HCT116 (cell line): ENCODE measurements at regions not wholly inside any gene's neighbourhood (a gene's known extent, or its start where the extent isn't known, plus 50 kb on each side); places are given as distances from the start of the nearest gene placed in this dataset.

Experiments used
- ATAC-seq: fragments of 200-7000 bp; cut with Tn5 transposase; 2 replicates; pipeline ENCODE4 v1.9.1; 2020; ENCODE audit warnings: mild to moderate bottlenecking, moderate library complexity
- BruUV-seq: library from RNA; stranded (reverse); fragments of 400-500 nt; replicated peaks from 2 replicates; lab custom pipeline; 2021; lab: Mats Ljungman, UMichigan
- CTCF ChIA-PET: fragments of 300-600 bp; sonication (Branson Sonifier 250); formaldehyde crosslinking; loops from one replicate; lab custom pipeline; 2021; ENCODE audit warnings: antibody characterized with exemption; lab: Charles Lee
- POLR2A ChIA-PET: fragments of 300-600, 350-600 bp; sonication (Branson Sonifier 250); formaldehyde crosslinking; loops from one replicate; lab custom pipeline; 2021; ENCODE audit warnings: antibody characterized with exemption; lab: Charles Lee
- RAD21 ChIA-PET, 2 experiments: fragments of 300-600 bp; sonication (Branson Sonifier 250); formaldehyde crosslinking; loops; one replicate each; lab custom pipeline; 2023; ENCODE audit warnings: low total read pairs in 2 of 2; ENCODE audit not compliant: uncharacterized antibody in 2 of 2, unreplicated experiment in 2 of 2, low non-redundant PET in 1 of 2; lab: Charles Lee
- DNase-seq: peaks from one replicate; pipeline ENCODE4 v3.0.0-alpha.2; 2010; ENCODE audit warnings: low read depth, low spot score
- H2AFZ ChIP-seq: fragments of 200-600 bp; shearing (Covaris generic), sonication (generic); 2 replicates; pipeline ENCODE4 v1.6.1; 2017; ENCODE audit warnings: low read depth, mixed run types, mixed read lengths, antibody characterized with exemption, low read length; ENCODE audit not compliant: poor library complexity, severe bottlenecking
- H3K27ac ChIP-seq: 2 replicates; pipeline ENCODE4 v1.5.1; 2012; ENCODE audit warnings: low read depth, low read length
- H3K27me3 ChIP-seq: fragments of 200-600 bp; sonication (generic); 2 replicates; pipeline ENCODE4 v1.6.1; 2016; ENCODE audit warnings: mixed run types, low read length, mixed read lengths; ENCODE audit not compliant: insufficient read depth
- H3K36me3 ChIP-seq, 2 experiments: fragments of 200-500 bp in 1 of 2; fragments of 200-600 bp in 1 of 2; sonication (Bioruptor generic) in 1 of 2; sonication (generic) in 1 of 2; 2 replicates each; pipeline versions ENCODE4 v1.5.1 to v1.6.1; 2014 to 2016; ENCODE audit warnings: low read length in 2 of 2, inconsistent platforms in 1 of 2, mixed read lengths in 1 of 2, mixed run types in 1 of 2; ENCODE audit not compliant: insufficient read depth in 2 of 2, control insufficient read depth in 1 of 2
- H3K4me1 ChIP-seq, 2 experiments: fragments of 200-600 bp in 1 of 2; sonication (generic) in 1 of 2; 2 replicates each; pipeline versions ENCODE4 v1.5.1 to v1.6.1; 2012 to 2017; ENCODE audit warnings: low read length in 2 of 2, inconsistent platforms in 1 of 2, mild to moderate bottlenecking in 1 of 2, mixed read lengths in 1 of 2, mixed run types in 1 of 2, moderate library complexity in 1 of 2; ENCODE audit not compliant: insufficient read depth in 2 of 2, control insufficient read depth in 1 of 2
- H3K4me2 ChIP-seq: fragments of 200-600 bp; sonication (generic); 2 replicates; pipeline ENCODE4 v1.6.1; 2017; ENCODE audit warnings: mixed run types, low read length, mixed read lengths
- H3K4me3 ChIP-seq, 2 experiments: fragments of 200-600 bp in 1 of 2; sonication (generic) in 1 of 2; replicated peaks in 1 of 2; 2 replicates each; pipeline ENCODE4 v1.5.1; 2011 to 2016; ENCODE audit warnings: low read length in 2 of 2, control low read depth in 1 of 2, low read depth in 1 of 2, mild to moderate bottlenecking in 1 of 2, mixed read lengths in 1 of 2, mixed run types in 1 of 2
- H3K79me2 ChIP-seq: fragments of 200-600 bp; sonication (generic); 2 replicates; pipeline ENCODE4 v1.6.1; 2017; ENCODE audit warnings: mild to moderate bottlenecking, mixed run types, low read length, moderate library complexity, mixed read lengths; ENCODE audit not compliant: insufficient read depth
- H3K9ac ChIP-seq: fragments of 200-600 bp; sonication (generic); 2 replicates; pipeline ENCODE4 v1.6.1; 2016; ENCODE audit warnings: low read length, mixed read lengths
- H3K9me2 ChIP-seq: fragments of 200-600 bp; sonication (generic), shearing (Covaris generic); 2 replicates; pipeline ENCODE4 v1.6.1; 2017; ENCODE audit warnings: mixed run types, mild to moderate bottlenecking, moderate library complexity; ENCODE audit not compliant: insufficient read depth
- H3K9me3 ChIP-seq, 2 experiments: fragments of 200-500 bp in 1 of 2; fragments of 200-600 bp in 1 of 2; sonication (Bioruptor generic) in 1 of 2; sonication (generic) in 1 of 2; 2 replicates each; pipeline ENCODE4 v1.6.1; 2014 to 2017; ENCODE audit warnings: low read length in 2 of 2, mixed read lengths in 2 of 2, inconsistent platforms in 1 of 2, low read depth in 1 of 2, mild to moderate bottlenecking in 1 of 2, mixed run types in 1 of 2, moderate library complexity in 1 of 2; ENCODE audit not compliant: control insufficient read depth in 1 of 2, insufficient read depth in 1 of 2
- H4K20me1 ChIP-seq: fragments of 200-600 bp; sonication (generic), shearing (Covaris generic); 2 replicates; pipeline ENCODE4 v1.6.1; 2017; ENCODE audit warnings: mixed run types, mild to moderate bottlenecking, moderate library complexity; ENCODE audit not compliant: insufficient read depth
- ELF1 ChIP-seq: IDR thresholded peaks from 2 replicates; pipeline ENCODE4 v1.6.1; 2012; ENCODE audit warnings: low read depth, borderline replicate concordance
- EZH2 ChIP-seq: fragments of 200-600 bp; sonication (generic); IDR thresholded peaks from 2 replicates; pipeline ENCODE4 v1.6.1; 2017; ENCODE audit warnings: antibody characterized with exemption, mixed run types
- FOSL1 ChIP-seq: IDR thresholded peaks from 2 replicates; pipeline ENCODE4 v1.6.1; 2012; ENCODE audit warnings: low read depth
- POLR2AphosphoS5 ChIP-seq: IDR thresholded peaks from 2 replicates; pipeline ENCODE4 v1.6.1; 2011; ENCODE audit warnings: mild to moderate bottlenecking, low read depth, low read length, moderate library complexity
- YY1 ChIP-seq: IDR thresholded peaks from 2 replicates; pipeline ENCODE4 v1.6.1; 2011; ENCODE audit warnings: low read length, low read depth, moderate library complexity, mild to moderate bottlenecking; ENCODE audit not compliant: insufficient replicate concordance; ENCODE audit errors: extremely low read depth
- ZFX ChIP-seq: fragments of 450-650 bp; IDR thresholded peaks from 2 replicates; pipeline ENCODE4 v1.6.1; 2017
- intact Hi-C: fragments of 100-400 bp; cut with micrococcal nuclease; formaldehyde crosslinking; loops from 2 replicates; pipeline ENCODE4 v1.10.0; 2022
- TF ChIP-seq, protein P1 (sequence below): IDR thresholded peaks from 2 replicates; pipeline ENCODE4 v1.6.1; 2012; ENCODE audit warnings: low read depth
- TF ChIP-seq, protein P2 (sequence below), 3 experiments: fragments of 200-600 bp in 1 of 3; sonication (generic) in 1 of 3; IDR thresholded peaks in 2 of 3; conservative IDR thresholded peaks in 1 of 3; 2 replicates each; pipeline ENCODE4 v1.5.1; 2012 to 2017; ENCODE audit warnings: low read depth in 2 of 3, low read length in 2 of 3, antibody characterized with exemption in 1 of 3, borderline replicate concordance in 1 of 3, control low read depth in 1 of 3, mild to moderate bottlenecking in 1 of 3, mixed read lengths in 1 of 3, mixed run types in 1 of 3, moderate library complexity in 1 of 3; ENCODE audit not compliant: insufficient read depth in 1 of 3
- TF ChIP-seq, protein P3 (sequence below): IDR thresholded peaks from 2 replicates; pipeline ENCODE4 v1.6.1; 2012

DNA sequence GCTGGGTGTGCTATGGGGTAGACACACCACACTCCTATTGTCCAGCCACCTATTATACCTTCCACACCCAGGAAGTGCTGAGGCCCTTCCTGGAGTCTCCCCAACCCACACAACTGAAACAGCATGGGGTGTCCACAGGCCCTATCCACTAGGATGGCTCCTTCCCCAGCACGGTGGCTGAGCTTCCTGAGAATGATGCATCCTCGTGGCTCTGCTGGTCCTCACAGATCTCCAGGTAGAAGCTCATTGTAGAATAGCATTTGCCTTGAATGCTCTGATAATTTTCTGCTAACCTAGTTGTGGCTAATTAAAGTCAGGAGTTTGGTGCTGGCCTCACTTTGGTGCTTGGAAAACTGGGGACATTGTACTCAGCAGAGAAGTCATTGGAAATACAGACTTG, 182.6 kb downstream of the ANKRD30B start (continued):
- TF ChIP-seq, protein P1, sequence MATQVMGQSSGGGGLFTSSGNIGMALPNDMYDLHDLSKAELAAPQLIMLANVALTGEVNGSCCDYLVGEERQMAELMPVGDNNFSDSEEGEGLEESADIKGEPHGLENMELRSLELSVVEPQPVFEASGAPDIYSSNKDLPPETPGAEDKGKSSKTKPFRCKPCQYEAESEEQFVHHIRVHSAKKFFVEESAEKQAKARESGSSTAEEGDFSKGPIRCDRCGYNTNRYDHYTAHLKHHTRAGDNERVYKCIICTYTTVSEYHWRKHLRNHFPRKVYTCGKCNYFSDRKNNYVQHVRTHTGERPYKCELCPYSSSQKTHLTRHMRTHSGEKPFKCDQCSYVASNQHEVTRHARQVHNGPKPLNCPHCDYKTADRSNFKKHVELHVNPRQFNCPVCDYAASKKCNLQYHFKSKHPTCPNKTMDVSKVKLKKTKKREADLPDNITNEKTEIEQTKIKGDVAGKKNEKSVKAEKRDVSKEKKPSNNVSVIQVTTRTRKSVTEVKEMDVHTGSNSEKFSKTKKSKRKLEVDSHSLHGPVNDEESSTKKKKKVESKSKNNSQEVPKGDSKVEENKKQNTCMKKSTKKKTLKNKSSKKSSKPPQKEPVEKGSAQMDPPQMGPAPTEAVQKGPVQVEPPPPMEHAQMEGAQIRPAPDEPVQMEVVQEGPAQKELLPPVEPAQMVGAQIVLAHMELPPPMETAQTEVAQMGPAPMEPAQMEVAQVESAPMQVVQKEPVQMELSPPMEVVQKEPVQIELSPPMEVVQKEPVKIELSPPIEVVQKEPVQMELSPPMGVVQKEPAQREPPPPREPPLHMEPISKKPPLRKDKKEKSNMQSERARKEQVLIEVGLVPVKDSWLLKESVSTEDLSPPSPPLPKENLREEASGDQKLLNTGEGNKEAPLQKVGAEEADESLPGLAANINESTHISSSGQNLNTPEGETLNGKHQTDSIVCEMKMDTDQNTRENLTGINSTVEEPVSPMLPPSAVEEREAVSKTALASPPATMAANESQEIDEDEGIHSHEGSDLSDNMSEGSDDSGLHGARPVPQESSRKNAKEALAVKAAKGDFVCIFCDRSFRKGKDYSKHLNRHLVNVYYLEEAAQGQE: no peak
- TF ChIP-seq YY1 (no peak), EZH2 (no peak), FOSL1 (no peak), ELF1 (no peak), POLR2AphosphoS5 (no peak)
- TF ChIP-seq, protein P2, sequence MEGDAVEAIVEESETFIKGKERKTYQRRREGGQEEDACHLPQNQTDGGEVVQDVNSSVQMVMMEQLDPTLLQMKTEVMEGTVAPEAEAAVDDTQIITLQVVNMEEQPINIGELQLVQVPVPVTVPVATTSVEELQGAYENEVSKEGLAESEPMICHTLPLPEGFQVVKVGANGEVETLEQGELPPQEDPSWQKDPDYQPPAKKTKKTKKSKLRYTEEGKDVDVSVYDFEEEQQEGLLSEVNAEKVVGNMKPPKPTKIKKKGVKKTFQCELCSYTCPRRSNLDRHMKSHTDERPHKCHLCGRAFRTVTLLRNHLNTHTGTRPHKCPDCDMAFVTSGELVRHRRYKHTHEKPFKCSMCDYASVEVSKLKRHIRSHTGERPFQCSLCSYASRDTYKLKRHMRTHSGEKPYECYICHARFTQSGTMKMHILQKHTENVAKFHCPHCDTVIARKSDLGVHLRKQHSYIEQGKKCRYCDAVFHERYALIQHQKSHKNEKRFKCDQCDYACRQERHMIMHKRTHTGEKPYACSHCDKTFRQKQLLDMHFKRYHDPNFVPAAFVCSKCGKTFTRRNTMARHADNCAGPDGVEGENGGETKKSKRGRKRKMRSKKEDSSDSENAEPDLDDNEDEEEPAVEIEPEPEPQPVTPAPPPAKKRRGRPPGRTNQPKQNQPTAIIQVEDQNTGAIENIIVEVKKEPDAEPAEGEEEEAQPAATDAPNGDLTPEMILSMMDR (IDR thresholded peaks at IDR 0.05 in 2 of 3, conservative IDR thresholded peaks at IDR 0.05 in 1 of 3; ENCODE audit: borderline replicate concordance in 1 of 3, insufficient read depth in 1 of 3, low read depth in 2 of 3, low read length in 2 of 3): no peak

DNA sequence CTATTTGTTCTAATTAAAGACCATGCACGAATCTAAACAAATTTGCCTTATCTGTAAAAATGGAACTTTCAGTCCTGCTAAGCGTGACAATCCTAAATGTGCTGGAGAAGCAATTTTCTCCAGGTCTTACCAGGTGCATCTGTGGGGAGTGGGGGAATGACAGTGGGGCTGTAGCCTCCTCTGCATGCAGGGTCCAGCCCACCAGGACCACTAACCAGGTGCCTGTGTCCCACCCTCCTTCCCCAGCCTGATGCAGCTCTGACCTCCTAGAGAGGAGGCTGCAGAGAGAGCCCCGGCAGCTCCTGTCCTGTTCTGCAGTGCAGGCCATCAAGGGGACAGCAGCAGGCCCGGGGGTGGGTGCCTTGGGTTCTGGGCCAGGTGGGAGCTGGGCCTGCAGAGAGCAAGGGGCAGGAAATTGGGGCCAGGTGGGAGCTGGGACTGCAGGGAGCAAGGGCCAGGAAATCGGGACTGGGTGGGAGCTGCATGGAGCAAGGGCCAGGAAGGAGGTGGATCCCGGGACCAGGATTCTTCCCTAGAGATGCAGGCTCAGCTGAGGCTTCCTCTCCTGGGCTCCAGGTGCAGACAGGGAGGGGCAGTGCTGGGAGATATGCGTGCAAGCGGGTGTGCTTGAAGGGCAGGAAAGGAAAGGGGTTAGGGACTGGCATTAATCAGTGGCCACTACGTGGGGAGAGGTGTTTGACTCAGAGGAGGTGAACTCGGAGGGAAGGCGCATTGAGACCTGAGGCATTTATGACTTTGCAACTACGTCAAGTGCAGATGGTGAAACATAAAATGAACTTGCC, 185.3 kb downstream of the ANKRD30B start:
- H3K4me3 ChIP-seq: no peak overlapping the region
- H3K4me2 ChIP-seq: no peak overlapping the region
- ATAC-seq (no peak), DNase-seq (no peak)
- H4K20me1 ChIP-seq: no peaks in the 10 kb centered on the region
- POLR2A ChIA-PET: no interaction called here
- H3K9me2 ChIP-seq: no peaks in the 10 kb centered on the region
- RAD21 ChIA-PET: no interaction called here
- CTCF ChIA-PET: no interaction called here
- no peak overlapping the region for H3K9ac ChIP-seq
- BruUV-seq: no TSS peak
- no peak overlapping the region for H3K27ac ChIP-seq
- TF ChIP-seq POLR2AphosphoS5 (no peak), YY1 (no peak), FOSL1 (no peak), ZFX (no peak)
- TF ChIP-seq, protein P3, sequence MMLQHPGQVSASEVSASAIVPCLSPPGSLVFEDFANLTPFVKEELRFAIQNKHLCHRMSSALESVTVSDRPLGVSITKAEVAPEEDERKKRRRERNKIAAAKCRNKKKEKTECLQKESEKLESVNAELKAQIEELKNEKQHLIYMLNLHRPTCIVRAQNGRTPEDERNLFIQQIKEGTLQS: no peak
- H3K79me2 ChIP-seq: no peaks in the 10 kb centered on the region
- H2AFZ ChIP-seq: no peak overlapping the region
- H3K36me3 ChIP-seq: no peaks in the 10 kb centered on the region
- H3K4me1 ChIP-seq: no peaks in the 10 kb centered on the region
- intact Hi-C loops: no loop called here
- H3K27me3 ChIP-seq: no peaks in the 10 kb centered on the region
- H3K9me3 ChIP-seq: peaks cover 0 to 20% of the 10 kb centered on the region in 2 experiments; a peak in 2 of 4 replicates
